B cell (primary cell): ENCODE measurements at regions not wholly inside any gene's neighbourhood (a gene's known extent, or its start where the extent isn't known, plus 50 kb on each side); places are given as distances from the start of the nearest gene placed in this dataset.
"Not testable (repeated sequence)": the region's sequence is repeated elsewhere in the genome, so short reads cannot be mapped to it uniquely, and the experiment has no call there.

Experiments used
- ATAC-seq: fragments of 200-7000 bp; cut with Tn5 transposase; one replicate; pipeline ENCODE4 v1.10.0; 2021; ENCODE audit warnings: low read depth, mild to moderate bottlenecking, moderate number of reproducible peaks, moderate library complexity
- CTCF ChIA-PET: fragments of 350-600 bp; sonication (Branson Sonifier 250); formaldehyde crosslinking; loops from one replicate; lab custom pipeline; 2021; ENCODE audit warnings: antibody characterized with exemption, inconsistent platforms; lab: Charles Lee
- POLR2A ChIA-PET: fragments of 350-600 bp; sonication (Branson Sonifier 250); formaldehyde crosslinking; loops from one replicate; lab custom pipeline; 2021; ENCODE audit warnings: antibody characterized with exemption; lab: Charles Lee
- DNase-seq: peaks from one replicate; pipeline ENCODE4 v3.0.0; 2013
- H2AFZ ChIP-seq: 2 replicates; pipeline ENCODE4 v1.6.1; 2012; ENCODE audit warnings: mild to moderate bottlenecking, low read depth, low read length; ENCODE audit not compliant: insufficient read depth, poor library complexity, severe bottlenecking
- H3K27ac ChIP-seq, 2 donors: 1 replicate in 1 of 2; 2 replicates in 1 of 2; pipeline ENCODE4 v1.5.1; 2012 to 2013; ENCODE audit warnings: low read length in 2 of 2, mild to moderate bottlenecking in 2 of 2, moderate library complexity in 1 of 2
- H3K27me3 ChIP-seq, 4 experiments: fragments of 200-600 bp in 1 of 4; sonication (generic) in 1 of 4; replicated peaks in 1 of 4; 1 replicate in 2 of 4; 2 replicates in 2 of 4; pipeline versions ENCODE4 v1.6.1 to v1.7.0; 2013 to 2016; ENCODE audit warnings: low read length in 3 of 4, mild to moderate bottlenecking in 2 of 4, mixed read lengths in 1 of 4, moderate library complexity in 1 of 4; ENCODE audit not compliant: insufficient read depth in 4 of 4, control insufficient read depth in 3 of 4; ENCODE audit errors: control extremely low read depth in 1 of 4
- H3K36me3 ChIP-seq, 2 experiments: replicated peaks in 1 of 2; 1 replicate in 1 of 2; 2 replicates in 1 of 2; pipeline versions ENCODE4 v1.6.1 to v1.7.1; 2013; ENCODE audit warnings: low read length in 1 of 2; ENCODE audit not compliant: insufficient read depth in 2 of 2, control insufficient read depth in 1 of 2; ENCODE audit errors: control extremely low read depth in 1 of 2, extremely low read depth in 1 of 2
- H3K4me1 ChIP-seq, 2 donors: fragments of 200-600 bp in 1 of 2; sonication (generic) in 1 of 2; 1 replicate in 1 of 2; 2 replicates in 1 of 2; pipeline versions ENCODE4 v1.5.1 to v1.6.1; 2013 to 2017; ENCODE audit warnings: low read length in 2 of 2; ENCODE audit not compliant: control insufficient read depth in 2 of 2, insufficient read depth in 2 of 2
- H3K4me2 ChIP-seq: replicated peaks from 2 replicates; pipeline ENCODE3; 2012; ENCODE audit warnings: mild to moderate bottlenecking, low read depth, low read length; ENCODE audit not compliant: poor library complexity, severe bottlenecking
- H3K4me3 ChIP-seq, 5 experiments: fragments of 200-600 bp in 1 of 5; sonication (generic) in 1 of 5; 1 replicate in 3 of 5; 2 replicates in 2 of 5; pipeline versions ENCODE4 v1.5.1 to v1.7.0; 2011 to 2016; ENCODE audit warnings: low read length in 4 of 5, mild to moderate bottlenecking in 4 of 5, low read depth in 2 of 5, control low read depth in 1 of 5, moderate library complexity in 1 of 5; ENCODE audit not compliant: insufficient read depth in 1 of 5; ENCODE audit errors: control extremely low read depth in 1 of 5, extremely low read depth in 1 of 5
- H3K79me2 ChIP-seq: fragments of 200-600 bp; sonication (generic); one replicate; pipeline ENCODE4 v1.6.0; 2016; ENCODE audit warnings: low read length; ENCODE audit not compliant: control insufficient read depth, insufficient read depth
- H3K9ac ChIP-seq: fragments of 200-600 bp; sonication (generic); 2 replicates; pipeline ENCODE4 v1.6.1; 2017; ENCODE audit warnings: mild to moderate bottlenecking, low read length, moderate library complexity
- H3K9me3 ChIP-seq, 3 donors: one replicate each; pipeline versions ENCODE4 v1.6.1 to v1.7.1; 2013; ENCODE audit warnings: low read length in 2 of 3; ENCODE audit not compliant: control insufficient read depth in 2 of 3, insufficient read depth in 1 of 3; ENCODE audit errors: control extremely low read depth in 1 of 3
- H4K20me1 ChIP-seq: 2 replicates; pipeline ENCODE4 v1.6.0; 2012; ENCODE audit warnings: mild to moderate bottlenecking, low read length; ENCODE audit not compliant: insufficient read depth, control insufficient read depth, poor library complexity, severe bottlenecking
- H3K27ac Mint-ChIP-seq: one replicate; pipeline ENCODE4 v1.8.0; 2021; ENCODE audit warnings: mixed read lengths
- H3K27me3 Mint-ChIP-seq: one replicate; pipeline ENCODE4 v1.8.0; 2021; ENCODE audit warnings: mixed read lengths
- H3K4me1 Mint-ChIP-seq: one replicate; pipeline ENCODE4 v1.8.0; 2021; ENCODE audit warnings: mixed read lengths
- H3K4me3 Mint-ChIP-seq: one replicate; pipeline ENCODE4 v1.8.0; 2021; ENCODE audit warnings: mixed read lengths
- H3K9me3 Mint-ChIP-seq: one replicate; pipeline ENCODE4 v1.8.0; 2022; ENCODE audit warnings: mixed read lengths; ENCODE audit not compliant: insufficient read depth
- CTCF ChIP-seq: fragments of 200-600 bp; IDR thresholded peaks from one replicate; pipeline ENCODE4 v1.8.0; 2022; ENCODE audit warnings: antibody characterized with exemption, mild to moderate bottlenecking
- EZH2 ChIP-seq: IDR thresholded peaks from 2 replicates; pipeline ENCODE4 v1.6.1; 2012; ENCODE audit warnings: borderline replicate concordance, low read depth, mild to moderate bottlenecking, moderate library complexity, low read length; ENCODE audit not compliant: insufficient read depth, poor library complexity, severe bottlenecking
- WGBS: methylation state at CpG from one replicate; pipeline ENCODE4 v1.1.5; 2013; ENCODE audit warnings: missing lambda C conversion rate; ENCODE audit not compliant: insufficient coverage; 5-methylcytosine and 5-hydroxymethylcytosine counted together
- intact Hi-C: fragments of 100-400 bp; cut with micrococcal nuclease; formaldehyde crosslinking; loops from one replicate; pipeline ENCODE4 v1.10.0; 2022

GRCh38 chr5:5838493-5838892 is 416.0 kb downstream of the ICE1 start:
- Histone ChIP-seq H3K27ac (no peak overlapping the region), H3K79me2 (no peaks in the 10 kb centered on the region), H3K4me1 (no peaks in the 10 kb centered on the region), H2AFZ (no peak overlapping the region), H3K9ac (no peak overlapping the region), H3K4me2 (no peak overlapping the region), H3K36me3 (no peaks in the 10 kb centered on the region), H3K27me3 (no peaks in the 10 kb centered on the region), H3K4me3 (no peak overlapping the region), H4K20me1 (no peaks in the 10 kb centered on the region), H3K9me3 (no peaks in the 10 kb centered on the region)
- CTCF ChIA-PET, result no interaction called here
- intact Hi-C loops, result no loop called here
- WGBS, result 100% methylated on average over 7 of the region's 12 CpGs
- no peaks in the 10 kb centered on the region for H3K4me1 Mint-ChIP-seq
- POLR2A ChIA-PET, result no interaction called here
- no peak for DNase-seq
- H3K27ac Mint-ChIP-seq, result no peak overlapping the region
- no peak for ATAC-seq
- H3K4me3 Mint-ChIP-seq, result no peak overlapping the region
- TF ChIP-seq CTCF (no peak), EZH2 (no peak)
- peaks cover 6% of the 10 kb centered on the region for H3K27me3 Mint-ChIP-seq
- no peaks in the 10 kb centered on the region for H3K9me3 Mint-ChIP-seq

- H3K27me3 Mint-ChIP-seq, H2AFZ ChIP-seq, H3K79me2 ChIP-seq, intact Hi-C loops, H3K27me3 ChIP-seq, H3K9me3 ChIP-seq, H3K9me3 Mint-ChIP-seq, ATAC-seq, H3K4me3 ChIP-seq, H3K4me1 ChIP-seq, H3K4me3 Mint-ChIP-seq, H3K4me2 ChIP-seq, H3K27ac Mint-ChIP-seq, H3K27ac ChIP-seq, H3K4me1 Mint-ChIP-seq, H3K36me3 ChIP-seq, CTCF ChIA-PET, H4K20me1 ChIP-seq, DNase-seq, H3K9ac ChIP-seq: not testable (repeated sequence)
- POLR2A ChIA-PET, result interaction anchor here (0.6 kb wide), 1 partner anchor 73 kb away, joined by 3 read pairs; no protein-coding TSS in a partner anchor
- WGBS, result 96% methylated on average over 5 of the region's 6 CpGs
Observed at GRCh38 chr5:5831622-5832021, 409.1 kb downstream of the ICE1 start.
